ENCODE measurements at regions not wholly inside any gene's neighbourhood (a gene's known extent, or its start where the extent isn't known, plus 50 kb on each side); places are given as distances from the start of the nearest gene placed in this dataset.

GRCh38 chr10:129005080-129005479, 462.0 kb upstream of the MGMT start:
- TF ChIP-seq, protein P1, sequence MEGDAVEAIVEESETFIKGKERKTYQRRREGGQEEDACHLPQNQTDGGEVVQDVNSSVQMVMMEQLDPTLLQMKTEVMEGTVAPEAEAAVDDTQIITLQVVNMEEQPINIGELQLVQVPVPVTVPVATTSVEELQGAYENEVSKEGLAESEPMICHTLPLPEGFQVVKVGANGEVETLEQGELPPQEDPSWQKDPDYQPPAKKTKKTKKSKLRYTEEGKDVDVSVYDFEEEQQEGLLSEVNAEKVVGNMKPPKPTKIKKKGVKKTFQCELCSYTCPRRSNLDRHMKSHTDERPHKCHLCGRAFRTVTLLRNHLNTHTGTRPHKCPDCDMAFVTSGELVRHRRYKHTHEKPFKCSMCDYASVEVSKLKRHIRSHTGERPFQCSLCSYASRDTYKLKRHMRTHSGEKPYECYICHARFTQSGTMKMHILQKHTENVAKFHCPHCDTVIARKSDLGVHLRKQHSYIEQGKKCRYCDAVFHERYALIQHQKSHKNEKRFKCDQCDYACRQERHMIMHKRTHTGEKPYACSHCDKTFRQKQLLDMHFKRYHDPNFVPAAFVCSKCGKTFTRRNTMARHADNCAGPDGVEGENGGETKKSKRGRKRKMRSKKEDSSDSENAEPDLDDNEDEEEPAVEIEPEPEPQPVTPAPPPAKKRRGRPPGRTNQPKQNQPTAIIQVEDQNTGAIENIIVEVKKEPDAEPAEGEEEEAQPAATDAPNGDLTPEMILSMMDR (IDR thresholded peaks at IDR 0.05), result no peak
- TF ChIP-seq POLR2A (IDR thresholded peaks at IDR 0.05), result no peak
